GM18907 (cell line): ENCODE measurements at regions not wholly inside any gene's neighbourhood (a gene's known extent, or its start where the extent isn't known, plus 50 kb on each side); places are given as distances from the start of the nearest gene placed in this dataset.

Experiments used
- ATAC-seq: cut with Tn5 transposase; IDR thresholded peaks from one replicate; pipeline ENCODE4 v1.9.1; 2021; ENCODE audit warnings: mild to moderate bottlenecking, moderate library complexity; ENCODE audit not compliant: unreplicated experiment

DNA sequence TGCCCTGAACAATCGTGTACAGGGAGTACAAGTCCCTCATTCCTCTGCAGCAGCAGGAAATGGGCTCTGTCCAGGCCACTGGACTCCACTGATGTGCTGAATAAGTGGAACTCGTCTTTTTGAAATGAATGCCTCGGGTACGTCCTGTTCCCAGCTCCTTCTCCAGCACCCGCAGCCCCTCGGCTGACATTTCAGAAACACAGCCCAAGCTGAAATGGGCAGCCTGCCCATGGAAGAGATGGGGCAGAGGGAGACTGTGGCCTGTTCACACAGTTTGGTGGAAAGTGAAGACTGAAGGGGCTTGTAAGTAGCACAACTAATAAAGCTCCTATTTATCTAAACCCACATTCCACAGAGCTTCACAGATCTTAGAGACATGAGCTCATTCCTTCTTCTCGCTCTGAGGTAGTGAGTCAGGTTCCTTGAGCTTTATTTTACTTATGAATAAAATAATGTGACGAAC lies 498.6 kb downstream of the TXNL1 start:
- no peak for ATAC-seq

DNA sequence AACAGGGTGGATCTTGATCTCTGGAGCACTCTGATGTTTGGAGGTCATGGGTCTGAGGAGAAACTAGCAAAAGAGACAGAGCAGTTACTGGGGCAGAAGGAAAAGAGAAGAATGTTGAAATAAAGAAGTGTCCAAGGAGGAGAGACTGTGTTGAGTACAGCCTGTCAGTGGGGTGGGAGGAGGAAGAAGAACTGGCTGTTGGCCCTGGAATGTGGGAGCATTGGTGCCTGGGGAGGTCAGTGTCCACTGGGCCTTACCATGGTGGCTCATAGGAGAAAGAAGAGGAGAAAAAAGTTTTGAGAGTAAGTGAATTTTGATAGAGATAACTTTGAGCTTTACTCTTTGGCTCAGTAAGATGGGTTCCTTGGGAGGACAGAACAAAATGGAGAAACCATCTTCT lies 499.0 kb downstream of the TXNL1 start:
- no peak for ATAC-seq

DNA sequence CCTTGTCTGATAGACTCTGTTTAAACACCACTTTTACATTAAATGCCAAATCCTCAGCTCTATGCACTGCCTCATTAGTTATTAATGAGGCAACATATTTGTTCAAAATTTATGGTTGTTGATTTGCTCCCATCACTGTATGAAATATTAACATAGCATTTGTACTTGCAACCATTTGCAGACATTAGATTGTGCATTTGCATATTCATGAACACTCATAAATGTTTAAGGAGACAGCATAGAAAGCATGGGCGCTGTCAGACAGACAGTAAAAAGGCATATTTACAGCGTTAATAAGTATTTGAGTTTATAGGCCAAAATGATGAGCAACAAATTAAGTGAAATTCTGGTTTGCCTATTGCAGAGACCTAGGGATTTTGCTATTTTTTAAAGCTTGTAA lies 502.3 kb downstream of the TXNL1 start:
- ATAC-seq, result no peak

DNA sequence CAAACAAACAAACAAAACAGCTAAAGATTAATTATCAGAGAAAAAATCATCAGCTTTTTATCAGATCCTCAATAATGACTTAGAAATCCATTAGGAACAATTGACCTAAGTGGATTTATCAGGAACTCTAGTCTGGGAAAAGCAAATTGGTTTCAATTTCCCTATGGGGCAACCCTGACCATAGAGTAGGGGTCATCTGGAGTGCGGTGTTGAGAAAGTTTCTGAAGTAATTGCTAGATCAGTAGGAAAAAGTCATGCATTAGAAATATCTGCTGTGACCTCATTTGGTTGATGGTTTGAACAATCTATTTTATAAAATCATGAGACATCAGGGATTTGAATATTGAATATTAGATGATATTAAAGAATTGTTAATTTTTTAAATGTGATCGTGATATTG lies 507.9 kb downstream of the TXNL1 start:
- ATAC-seq, result no peak

DNA sequence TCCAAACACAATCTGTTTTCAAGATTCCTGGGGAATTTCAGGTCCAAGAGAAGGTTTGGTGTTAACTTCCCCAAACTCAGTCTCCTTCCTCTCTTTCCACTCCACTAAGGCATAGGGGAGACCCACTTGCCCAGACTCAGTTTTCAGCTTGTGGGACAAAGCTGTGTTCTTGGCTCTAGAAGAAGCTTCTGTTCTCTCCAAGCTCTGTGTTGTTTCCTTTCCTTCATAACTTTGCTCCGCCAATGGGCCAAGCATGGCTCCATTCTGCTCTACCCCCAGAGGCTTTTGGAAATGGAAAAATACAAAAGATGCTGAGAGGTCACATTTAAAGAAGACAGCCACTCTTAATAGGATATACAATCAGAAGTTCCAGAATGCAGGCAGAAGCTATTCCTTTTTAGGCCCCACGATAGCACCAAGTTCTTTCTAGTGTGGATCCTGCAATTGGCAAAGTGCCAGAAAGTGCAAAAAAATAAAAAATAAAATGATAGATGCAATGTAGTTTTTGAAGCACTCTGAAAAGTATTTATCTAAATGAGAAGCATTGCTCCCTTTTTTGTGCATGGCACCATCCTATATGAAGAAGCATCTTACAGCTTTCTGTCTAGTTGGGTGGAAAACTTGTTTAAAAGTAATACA lies 510.1 kb downstream of the TXNL1 start:
- no peak for ATAC-seq

DNA sequence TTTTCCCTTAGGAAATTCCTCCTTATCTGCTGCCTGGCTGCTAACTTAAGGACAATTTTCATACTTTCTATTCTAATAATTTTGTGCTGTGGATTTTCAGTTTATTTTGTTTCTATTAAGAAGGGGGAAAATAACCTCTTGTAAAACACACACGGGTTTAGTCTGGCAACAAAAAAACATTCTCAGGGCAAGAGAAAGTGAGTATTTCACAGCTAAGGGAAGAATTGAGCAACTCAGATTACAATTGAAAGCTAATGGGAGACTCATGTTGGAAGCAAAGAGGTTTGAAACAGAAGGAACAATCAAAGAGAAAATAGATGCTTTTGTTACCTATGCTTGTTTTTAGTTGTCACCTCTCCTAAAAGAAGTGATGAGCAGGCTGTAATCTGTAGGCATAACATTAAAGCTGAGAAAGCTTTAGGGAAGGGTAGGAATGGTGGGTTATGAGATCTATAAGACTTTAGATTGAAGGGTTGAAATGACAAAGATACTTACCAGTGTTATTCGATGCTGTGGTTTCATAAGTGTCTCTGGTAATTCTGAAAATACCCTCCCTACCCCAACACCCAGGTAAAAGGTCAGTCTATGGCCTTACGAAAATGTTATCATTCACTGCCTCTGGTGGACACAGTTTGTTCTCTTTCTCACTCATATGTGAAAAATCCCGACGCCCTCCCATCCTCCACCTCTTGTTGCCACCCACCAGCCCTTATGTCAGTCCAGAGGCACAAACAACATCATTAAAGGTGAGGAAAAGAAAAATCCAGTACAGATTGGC lies 510.9 kb downstream of the TXNL1 start:
- no peak for ATAC-seq

DNA sequence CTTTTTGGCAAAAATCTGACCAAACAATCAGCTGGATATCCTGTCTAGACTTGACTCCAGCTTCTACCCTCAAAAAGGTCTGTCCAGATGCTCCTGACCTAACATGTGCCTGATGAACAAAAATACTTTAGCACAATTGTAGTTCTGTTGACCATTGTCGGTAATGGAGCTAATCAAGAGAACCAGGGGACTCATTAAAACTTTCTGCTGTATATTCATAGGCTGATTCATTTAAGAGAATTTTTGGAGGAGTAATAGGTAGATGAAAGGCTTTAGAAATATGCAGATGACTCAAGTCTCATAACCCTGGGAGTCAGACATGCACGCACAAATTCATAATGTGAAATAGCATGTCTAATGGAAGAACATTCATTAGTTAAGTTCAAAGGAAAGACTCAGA lies 514.2 kb downstream of the TXNL1 start:
- no peak for ATAC-seq

DNA sequence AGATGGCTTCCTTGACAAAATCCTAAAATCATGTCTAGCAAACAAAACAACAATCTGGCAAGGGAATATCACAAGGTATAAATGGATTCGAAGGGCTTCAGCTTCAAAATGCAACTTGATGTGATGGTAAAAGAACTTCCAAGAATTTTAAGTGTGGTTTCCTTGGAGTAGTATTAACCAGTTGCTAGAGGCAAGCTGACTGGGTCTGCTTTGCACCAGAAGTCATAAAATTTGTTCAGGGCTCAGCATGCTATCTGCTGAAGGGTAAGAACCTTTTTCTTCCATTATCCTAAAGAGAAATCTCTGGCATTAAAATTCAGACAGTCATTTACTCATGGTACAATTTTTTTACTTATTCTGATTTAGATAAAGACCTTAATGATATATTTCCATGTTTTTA lies 516.7 kb downstream of the TXNL1 start:
- ATAC-seq, result no peak

DNA sequence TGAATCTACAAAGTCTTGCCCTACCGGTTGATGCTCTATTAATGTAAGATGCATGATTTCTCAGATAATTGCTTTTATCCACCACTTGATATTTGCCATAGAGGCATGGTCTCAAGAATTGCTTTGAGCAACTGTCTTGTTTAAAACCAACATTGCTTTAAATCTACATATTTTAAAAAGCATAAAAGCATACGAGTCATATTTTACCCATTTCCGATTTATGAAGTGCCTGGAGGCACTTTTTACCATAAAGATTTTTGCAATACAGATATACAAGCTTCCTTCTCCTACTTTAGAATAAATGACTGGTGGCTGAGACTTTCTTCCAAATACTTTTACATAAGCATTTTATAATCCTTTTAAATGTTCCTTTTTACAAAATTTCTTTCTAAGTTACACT lies 517.6 kb downstream of the TXNL1 start:
- no peak for ATAC-seq

DNA sequence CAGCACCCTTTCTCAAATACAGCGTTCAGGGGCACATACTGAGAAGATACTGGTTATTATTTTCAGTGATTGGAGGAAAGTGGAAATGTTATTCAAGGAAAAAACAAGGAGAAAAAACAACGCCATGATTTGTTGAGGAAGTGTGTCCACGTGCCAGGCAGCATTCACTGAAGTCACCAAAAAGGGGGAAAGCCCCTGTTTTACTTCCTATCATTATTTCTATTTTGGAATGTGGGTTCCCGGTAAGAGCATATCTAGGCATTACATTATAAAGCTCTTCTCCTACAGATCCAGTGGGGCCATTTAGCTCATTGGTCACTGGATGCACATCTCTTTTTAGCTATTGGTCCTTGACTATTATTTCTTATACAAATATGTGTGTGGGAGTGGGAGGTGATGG lies 518.7 kb downstream of the TXNL1 start:
- ATAC-seq, result no peak

DNA sequence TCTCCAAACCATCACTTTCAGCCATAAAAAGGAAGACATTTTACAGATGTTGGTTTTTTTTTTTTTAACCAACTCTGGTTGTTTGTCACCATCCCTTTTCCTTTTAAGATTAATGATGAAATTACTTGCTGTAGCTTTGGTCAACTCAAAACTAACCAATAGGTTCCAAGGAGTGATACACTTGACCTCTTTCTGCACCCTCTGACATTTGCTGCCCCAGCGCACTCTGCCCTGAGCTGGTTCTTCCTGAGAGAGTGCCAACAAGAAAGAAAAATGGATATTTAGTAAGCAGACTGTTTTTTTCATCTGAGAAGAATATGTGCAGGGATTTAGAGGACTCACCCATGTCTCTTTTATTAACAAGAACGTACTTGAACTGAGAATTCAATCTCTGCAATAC lies 520.0 kb downstream of the TXNL1 start:
- ATAC-seq, result no peak

DNA sequence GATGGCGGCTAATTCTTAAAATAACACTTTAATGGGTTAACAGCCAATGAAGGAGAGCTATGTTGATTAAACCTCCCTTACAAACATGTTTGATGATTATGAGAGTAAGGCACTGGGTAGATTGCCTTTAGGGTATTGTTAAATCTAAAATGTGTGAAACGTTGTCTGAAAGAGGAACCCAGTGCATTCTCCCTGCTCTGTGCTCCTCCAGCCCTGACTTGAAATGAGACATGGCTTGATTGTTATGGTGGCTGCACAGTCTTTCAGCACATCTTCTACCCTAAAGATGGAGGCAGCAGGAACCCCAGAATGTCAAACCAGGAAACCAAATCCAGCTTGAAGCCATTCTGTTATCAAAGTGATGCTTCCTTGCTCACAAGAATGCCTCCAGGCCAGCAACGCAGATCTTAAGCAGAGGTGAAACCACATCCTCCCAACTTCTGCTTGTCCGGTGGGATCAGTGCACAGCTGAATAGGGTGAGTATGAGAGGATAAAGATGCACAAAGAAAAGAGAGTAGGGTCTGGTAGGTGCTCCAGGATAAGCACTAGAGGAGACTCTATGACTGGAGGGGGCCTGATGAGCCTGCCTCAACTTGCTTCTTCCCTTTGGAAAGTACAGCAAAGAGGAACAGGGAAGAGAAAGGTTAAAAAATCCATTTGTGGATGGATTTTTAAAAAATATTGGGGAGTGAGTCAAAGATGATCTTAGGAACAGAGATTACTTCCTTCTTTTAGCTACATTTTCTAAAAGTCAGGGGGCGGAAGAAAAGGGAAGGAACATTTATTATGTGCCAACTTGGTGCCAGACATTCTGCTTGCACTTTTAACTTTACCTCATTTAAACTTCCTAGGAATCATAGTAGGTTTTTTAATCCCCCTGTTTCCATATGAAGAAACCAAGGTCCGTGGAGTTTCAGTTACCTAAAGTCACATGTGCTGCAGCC lies 523.0 kb downstream of the TXNL1 start:
- no peak for ATAC-seq

DNA sequence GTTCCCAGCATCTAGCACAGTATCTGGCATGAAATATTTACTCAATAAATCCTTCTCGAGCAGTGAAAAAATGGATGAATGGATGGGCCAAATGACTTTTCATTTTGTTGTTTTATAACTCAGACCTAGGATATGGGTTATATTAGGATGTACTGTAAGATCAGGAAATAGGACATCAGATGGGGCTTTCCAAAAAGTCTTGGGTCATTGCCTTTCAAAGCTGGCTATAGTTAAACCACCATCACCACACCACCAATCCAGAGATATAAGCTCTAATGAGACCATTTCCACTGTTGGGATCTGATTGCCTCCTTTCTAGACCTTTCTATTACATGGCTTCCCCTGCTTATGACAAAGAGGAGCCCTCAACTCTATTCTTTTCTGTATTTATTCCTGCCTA lies 525.0 kb upstream of the TCF4 start:
- ATAC-seq, result no peak

DNA sequence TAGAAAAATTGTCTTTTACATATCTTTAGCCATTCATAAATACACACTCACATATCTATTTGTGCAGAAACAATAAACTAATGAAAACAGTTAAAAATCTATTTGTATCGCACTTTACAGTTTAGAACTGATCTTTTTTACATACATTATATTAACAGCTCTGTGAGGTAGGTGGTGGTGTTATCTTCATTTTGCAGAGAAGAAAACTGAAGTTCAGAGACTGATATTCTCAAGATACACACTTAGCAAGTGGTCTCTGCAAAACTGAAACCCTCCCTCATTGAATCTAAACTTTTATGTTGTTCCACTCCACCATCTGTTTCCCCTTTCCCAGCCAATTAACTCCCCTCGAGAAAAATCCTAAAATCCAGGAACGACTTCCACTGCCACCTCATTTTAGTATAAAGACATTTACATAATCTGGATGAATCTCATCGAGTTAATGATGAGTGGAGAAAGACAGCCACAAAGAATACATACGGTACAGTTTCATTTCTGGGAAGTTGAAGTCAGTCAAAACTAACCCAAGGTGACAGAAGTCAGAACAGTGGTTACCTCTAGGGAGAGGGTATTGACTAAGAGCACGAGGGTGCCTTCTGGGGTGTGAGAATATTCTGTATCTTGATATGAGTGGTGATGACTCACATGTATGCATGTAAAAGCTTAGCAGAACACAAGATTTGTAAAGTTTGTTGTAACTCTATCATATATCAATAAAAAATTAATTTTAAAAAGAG lies 524.2 kb upstream of the TCF4 start:
- ATAC-seq, result peak; percentile 100

DNA sequence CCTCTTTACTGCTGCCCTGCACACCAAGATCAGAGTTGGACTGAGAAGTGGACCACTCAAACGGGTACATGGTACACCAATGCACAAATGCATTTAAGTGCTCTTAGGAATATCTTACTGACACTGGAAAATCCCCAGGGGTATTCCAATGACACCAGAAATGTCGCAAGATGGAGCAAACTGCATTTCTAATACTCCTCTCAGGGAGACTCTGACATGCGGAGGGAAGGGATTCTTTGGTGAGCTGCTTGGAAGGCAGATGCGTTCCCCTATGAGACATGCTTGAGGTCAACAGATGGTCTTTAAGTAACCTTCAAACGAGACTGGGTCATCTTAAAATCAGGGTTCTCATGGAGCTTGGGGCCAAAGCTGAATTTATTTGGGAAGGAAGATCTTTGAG lies 521.8 kb upstream of the TCF4 start:
- ATAC-seq, result no peak

DNA sequence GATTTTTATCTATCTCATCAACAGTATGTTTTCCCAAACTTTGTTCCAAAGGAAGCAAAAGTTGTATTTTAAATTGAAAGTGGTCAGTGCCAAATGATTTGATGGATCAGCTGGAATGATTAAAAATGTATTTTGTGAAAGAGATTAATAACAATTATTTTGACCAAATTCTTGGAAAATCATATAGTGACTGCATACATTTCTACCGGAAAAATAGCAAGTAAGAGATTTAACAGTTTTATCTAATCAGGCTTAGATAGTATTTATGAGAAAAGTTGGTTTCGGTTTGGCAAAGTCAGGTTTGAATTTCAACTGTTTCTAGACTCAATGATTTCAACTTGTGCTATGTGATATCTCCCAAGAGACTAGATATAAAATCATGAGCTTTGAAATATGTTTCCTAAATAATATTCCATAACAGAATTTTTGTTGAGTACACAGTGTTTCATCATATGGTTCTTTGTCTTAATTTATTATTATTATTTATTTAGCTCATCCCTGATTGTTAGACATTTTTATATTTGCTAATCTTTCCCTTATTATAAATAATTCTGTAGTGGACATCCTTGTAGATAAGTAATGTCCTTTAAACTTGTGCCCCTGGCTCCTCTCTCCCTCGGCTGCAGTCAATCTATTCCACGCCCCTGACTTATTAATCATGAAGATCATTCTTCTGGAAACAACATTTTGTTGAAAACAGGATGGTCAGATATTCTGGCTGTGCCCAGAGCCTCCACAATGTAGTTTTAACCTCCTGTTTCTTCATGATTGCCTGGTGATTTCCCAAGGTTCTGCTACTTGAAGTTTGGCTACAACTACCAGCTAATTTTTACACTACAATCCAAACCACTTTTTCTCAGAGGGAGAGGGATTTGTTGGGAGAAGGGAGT lies 520.7 kb upstream of the TCF4 start:
- no peak for ATAC-seq

DNA sequence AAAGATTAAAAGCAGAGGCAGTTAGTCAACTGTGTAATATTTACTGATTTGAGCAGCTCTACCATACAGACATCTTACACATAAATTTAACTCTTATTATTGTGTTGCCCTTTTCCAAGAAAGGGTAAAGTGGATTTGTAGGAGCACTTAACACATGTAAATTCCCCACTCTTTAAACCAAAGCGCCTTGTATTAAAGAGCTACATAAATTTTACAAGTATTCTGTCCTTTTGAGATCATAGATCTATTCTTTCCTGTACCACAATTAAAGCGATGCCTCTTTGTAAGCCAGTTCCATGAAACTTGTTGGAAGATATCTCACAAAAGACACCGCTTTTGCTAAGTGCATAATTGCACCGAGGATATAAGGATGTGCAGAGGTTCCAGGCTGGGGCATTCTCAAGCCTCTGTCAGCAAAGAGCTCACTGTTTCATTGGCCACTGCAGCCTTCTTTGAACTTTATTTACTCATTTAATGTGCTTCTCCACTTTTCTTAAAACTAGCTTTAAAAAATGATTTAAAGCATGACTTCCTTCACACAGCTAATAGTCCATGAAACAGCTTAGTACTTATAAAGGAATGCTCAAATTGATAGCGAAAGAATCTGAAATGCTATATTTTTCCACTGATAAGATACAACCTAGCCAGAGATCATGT lies 520.0 kb upstream of the TCF4 start:
- no peak for ATAC-seq

DNA sequence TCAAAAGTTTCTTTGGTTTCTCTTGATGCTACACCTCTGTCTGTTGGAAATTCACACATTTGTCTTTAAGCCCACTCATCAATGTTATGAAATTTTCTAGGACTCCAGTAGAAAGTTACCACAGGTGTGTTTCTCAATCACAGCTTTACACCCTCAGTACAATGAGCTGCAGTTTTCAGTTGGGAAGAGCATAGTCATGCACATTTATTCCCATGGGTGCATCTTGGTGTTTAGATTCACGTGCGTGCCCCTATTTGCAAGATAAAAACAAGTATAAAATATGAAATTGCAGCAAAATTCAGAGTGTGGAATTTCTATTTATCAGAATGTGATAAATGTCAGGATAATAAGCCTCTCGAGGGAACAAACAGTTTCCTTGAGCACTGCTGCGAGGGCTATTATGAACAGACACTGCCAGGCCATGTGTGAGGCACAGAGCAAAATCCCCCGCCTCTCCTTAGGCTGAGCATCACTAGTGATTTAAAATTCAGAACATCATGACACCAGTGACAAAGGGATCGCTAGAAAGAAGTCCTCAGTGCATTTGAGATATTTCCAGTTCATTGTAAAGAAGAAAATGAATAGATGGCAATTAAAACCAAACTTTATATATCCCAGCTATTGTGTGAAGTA lies 512.2 kb upstream of the TCF4 start:
- no peak for ATAC-seq

DNA sequence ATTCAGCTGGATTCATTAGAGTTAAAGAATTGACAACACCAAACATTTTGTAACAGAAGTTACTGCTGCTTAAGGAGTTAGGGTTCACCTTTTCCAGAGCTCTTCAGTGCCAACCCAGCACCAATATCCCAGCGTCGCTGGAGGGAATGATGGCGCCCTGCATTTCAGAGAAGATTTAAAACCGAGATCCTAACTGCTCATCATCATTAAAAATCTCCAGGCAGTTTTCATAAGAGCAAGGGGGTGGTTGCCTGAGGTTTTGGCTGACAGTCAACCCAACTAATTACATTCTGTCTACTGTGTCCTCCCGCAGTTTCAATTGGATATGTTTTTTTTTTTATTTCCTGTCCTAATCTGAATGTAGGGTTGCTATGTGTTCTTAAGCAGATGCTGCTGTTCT lies 509.6 kb upstream of the TCF4 start:
- no peak for ATAC-seq
